Gastrocnemius medialis (tissue), 4 donors: ENCODE measurements at regions not wholly inside any gene's neighbourhood (a gene's known extent, or its start where the extent isn't known, plus 50 kb on each side); places are given as distances from the start of the nearest gene placed in this dataset.

Experiments used
- ATAC-seq, 2 donors: fragments of 150-250 bp; one replicate each; pipeline ENCODE4 v1.9.1; 2016
- DNase-seq, 2 donors: peaks; one replicate each; pipeline ENCODE4 v3.0.0-alpha.2; 2019
- H3K27ac ChIP-seq, 4 donors: fragments of 200-600 bp; sonication (generic); 1 replicate in 1 of 4; 2 replicates in 3 of 4; pipeline ENCODE4 v1.5.1; 2016 to 2018; ENCODE audit warnings: mild to moderate bottlenecking in 2 of 4, moderate library complexity in 1 of 4
- H3K27me3 ChIP-seq, 3 donors: fragments of 200-600 bp; sonication (generic) in 2 of 3; 1 replicate in 1 of 3; 2 replicates in 2 of 3; pipeline versions ENCODE4 v1.5.1 to v1.6.0; 2016 to 2019; ENCODE audit warnings: mild to moderate bottlenecking in 1 of 3, moderate library complexity in 1 of 3
- H3K36me3 ChIP-seq, 2 donors: fragments of 200-600 bp; sonication (generic) in 1 of 2; one replicate each; pipeline ENCODE4 v1.5.1; 2017 to 2018
- H3K4me1 ChIP-seq, 2 donors: fragments of 200-600 bp; sonication (generic) in 1 of 2; one replicate each; pipeline ENCODE4 v1.5.1; 2016 to 2017; ENCODE audit warnings: mild to moderate bottlenecking in 2 of 2
- H3K4me3 ChIP-seq, 4 donors: fragments of 200-600 bp; sonication (generic) in 3 of 4; 1 replicate in 1 of 4; 2 replicates in 3 of 4; pipeline ENCODE4 v1.5.1; 2016 to 2019; ENCODE audit warnings: mild to moderate bottlenecking in 2 of 4
- H3K9me3 ChIP-seq, 3 donors: fragments of 200-600 bp; sonication (generic) in 2 of 3; 1 replicate in 1 of 3; 2 replicates in 2 of 3; pipeline ENCODE4 v1.5.1; 2016 to 2019
- POLR2A ChIP-seq, 2 donors: fragments of 450-650 bp; IDR thresholded peaks; one replicate each; pipeline ENCODE4 v1.6.1; 2017; ENCODE audit warnings: antibody characterized with exemption in 2 of 2, mild to moderate bottlenecking in 2 of 2, moderate library complexity in 2 of 2
- in situ Hi-C, 4 donors: fragments of 200-750 bp; cut with MboI; loops; one replicate each; pipeline versions ENCODE4 v1.15.0 to v1.8.0; 2017; ENCODE audit warnings: low sequenced_read_pairs in 4 of 4
- intact Hi-C: fragments of 100-400 bp; cut with DNase I; formaldehyde crosslinking; loops from one replicate; pipeline ENCODE4 v1.15.1; 2023; ENCODE audit warnings: low total_unique reads
- TF ChIP-seq, protein P1 (sequence below), 5 experiments: fragments of 450-650 bp in 3 of 5; fragments of 200-600 bp in 2 of 5; sonication (generic) in 2 of 5; IDR thresholded peaks in 4 of 5; conservative IDR thresholded peaks in 1 of 5; 1 replicate in 4 of 5; 2 replicates in 1 of 5; pipeline ENCODE4 v1.5.1; 2016 to 2019; ENCODE audit warnings: antibody characterized with exemption in 5 of 5, mild to moderate bottlenecking in 3 of 5, moderate library complexity in 3 of 5

DNA sequence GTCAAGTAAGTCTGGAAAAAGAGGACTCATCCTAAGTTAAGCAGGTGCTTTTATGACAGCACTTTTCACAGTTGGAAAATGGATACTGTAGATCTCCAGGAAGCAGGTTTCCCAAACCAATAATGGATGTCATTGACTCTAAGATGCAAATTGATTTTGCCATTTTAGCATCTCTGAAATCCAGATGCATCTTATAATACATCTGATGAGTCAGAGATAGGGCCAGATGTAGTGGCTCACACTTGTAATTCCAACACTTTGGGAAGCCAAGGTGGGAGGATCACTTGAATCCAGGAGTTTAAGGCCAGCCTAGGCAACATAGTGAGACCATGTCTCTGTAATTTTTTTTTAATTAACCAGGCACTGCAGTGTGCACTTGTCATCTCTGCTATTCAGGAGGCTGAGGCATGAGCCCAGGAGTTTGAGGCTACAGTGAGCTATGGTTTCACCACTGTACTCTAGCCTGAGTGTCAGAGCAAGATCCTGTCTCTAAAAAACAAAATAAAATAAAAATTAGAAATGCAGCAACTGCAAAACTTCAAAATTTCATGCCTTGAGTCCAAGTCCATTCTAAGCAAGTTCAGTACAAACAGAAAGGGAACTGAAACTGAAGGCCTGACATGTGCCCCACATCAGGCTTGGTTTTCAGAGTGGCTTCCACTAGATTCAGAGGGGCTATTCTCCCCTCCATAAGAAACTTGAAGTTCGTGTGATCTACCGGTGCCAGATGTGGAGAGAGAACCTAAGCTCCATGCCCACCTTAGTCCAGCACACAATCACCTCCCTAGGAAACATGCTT lies 267.8 kb upstream of the NCKAP5 start:
- DNase-seq, result no peak
- in situ Hi-C loops, result no loop called here

DNA sequence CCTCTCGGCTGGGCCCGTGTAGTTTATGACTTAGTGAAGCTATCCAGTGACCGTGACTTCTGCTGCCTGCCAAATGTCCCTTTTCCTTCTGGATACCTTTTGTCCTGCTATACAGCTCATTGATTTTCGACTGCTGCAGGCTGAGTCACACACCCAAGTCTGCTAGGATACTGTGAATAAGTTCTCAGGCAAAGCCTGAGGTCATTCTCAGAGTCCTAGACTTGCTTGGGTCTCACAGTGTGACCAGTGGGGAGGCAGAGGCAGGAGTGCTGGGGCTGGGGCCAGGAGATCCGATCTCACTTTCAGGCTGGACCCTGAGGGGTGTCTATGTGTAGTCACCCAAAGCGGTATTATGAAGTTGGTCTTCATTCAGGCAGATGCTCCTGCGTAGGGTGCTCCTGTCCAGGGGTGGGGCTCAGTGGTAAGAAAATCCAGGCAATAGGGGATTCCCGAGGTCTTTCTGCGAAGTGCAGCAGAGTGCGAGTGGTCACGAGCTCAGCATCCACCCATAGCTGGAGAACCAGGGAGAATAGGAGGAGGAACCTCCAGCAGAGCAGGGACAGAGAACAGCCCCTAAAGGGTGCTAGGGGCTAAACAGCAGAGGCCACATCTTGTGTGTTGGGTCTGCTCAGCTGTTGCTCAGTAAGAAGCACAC lies 268.6 kb upstream of the NCKAP5 start:
- no peaks in the 10 kb centered on the region for H3K4me1 ChIP-seq
- ATAC-seq (no peak), DNase-seq (no peak)
- H3K36me3 ChIP-seq, result no peaks in the 10 kb centered on the region
- intact Hi-C loops (no loop called here), in situ Hi-C loops (no loop called here)
- H3K9me3 ChIP-seq, result no peaks in the 10 kb centered on the region
- TF ChIP-seq, protein P1, sequence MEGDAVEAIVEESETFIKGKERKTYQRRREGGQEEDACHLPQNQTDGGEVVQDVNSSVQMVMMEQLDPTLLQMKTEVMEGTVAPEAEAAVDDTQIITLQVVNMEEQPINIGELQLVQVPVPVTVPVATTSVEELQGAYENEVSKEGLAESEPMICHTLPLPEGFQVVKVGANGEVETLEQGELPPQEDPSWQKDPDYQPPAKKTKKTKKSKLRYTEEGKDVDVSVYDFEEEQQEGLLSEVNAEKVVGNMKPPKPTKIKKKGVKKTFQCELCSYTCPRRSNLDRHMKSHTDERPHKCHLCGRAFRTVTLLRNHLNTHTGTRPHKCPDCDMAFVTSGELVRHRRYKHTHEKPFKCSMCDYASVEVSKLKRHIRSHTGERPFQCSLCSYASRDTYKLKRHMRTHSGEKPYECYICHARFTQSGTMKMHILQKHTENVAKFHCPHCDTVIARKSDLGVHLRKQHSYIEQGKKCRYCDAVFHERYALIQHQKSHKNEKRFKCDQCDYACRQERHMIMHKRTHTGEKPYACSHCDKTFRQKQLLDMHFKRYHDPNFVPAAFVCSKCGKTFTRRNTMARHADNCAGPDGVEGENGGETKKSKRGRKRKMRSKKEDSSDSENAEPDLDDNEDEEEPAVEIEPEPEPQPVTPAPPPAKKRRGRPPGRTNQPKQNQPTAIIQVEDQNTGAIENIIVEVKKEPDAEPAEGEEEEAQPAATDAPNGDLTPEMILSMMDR (IDR thresholded peaks at IDR 0.05 in 4 of 5, conservative IDR thresholded peaks at IDR 0.05 in 1 of 5), result no peak
- TF ChIP-seq POLR2A (IDR thresholded peaks at IDR 0.05), result no peak
- H3K27ac ChIP-seq, result no peak overlapping the region
- H3K27me3 ChIP-seq, result no peaks in the 10 kb centered on the region
- H3K4me3 ChIP-seq, result no peak overlapping the region

More for the DNA sequence above, 267.8 kb upstream of the NCKAP5 start:
- H3K27ac ChIP-seq, result no peak overlapping the region
- TF ChIP-seq, protein P1 (IDR thresholded peaks at IDR 0.05 in 4 of 5, conservative IDR thresholded peaks at IDR 0.05 in 1 of 5), result no peak
- no peak for TF ChIP-seq POLR2A (IDR thresholded peaks at IDR 0.05)
- no peak overlapping the region for H3K4me3 ChIP-seq
- H3K9me3 ChIP-seq, result no peaks in the 10 kb centered on the region
- no peaks in the 10 kb centered on the region for H3K4me1 ChIP-seq
- intact Hi-C loops, result no loop called here
- H3K36me3 ChIP-seq, result no peaks in the 10 kb centered on the region
- H3K27me3 ChIP-seq, result no peaks in the 10 kb centered on the region
- ATAC-seq, result no peak

- TF ChIP-seq, protein P1 (IDR thresholded peaks at IDR 0.05 in 4 of 5, conservative IDR thresholded peaks at IDR 0.05 in 1 of 5), result no peak
- no peak for TF ChIP-seq POLR2A (IDR thresholded peaks at IDR 0.05)
Observed at GRCh38 chr2:133837441-133838094, 269.3 kb upstream of the NCKAP5 start.

DNA sequence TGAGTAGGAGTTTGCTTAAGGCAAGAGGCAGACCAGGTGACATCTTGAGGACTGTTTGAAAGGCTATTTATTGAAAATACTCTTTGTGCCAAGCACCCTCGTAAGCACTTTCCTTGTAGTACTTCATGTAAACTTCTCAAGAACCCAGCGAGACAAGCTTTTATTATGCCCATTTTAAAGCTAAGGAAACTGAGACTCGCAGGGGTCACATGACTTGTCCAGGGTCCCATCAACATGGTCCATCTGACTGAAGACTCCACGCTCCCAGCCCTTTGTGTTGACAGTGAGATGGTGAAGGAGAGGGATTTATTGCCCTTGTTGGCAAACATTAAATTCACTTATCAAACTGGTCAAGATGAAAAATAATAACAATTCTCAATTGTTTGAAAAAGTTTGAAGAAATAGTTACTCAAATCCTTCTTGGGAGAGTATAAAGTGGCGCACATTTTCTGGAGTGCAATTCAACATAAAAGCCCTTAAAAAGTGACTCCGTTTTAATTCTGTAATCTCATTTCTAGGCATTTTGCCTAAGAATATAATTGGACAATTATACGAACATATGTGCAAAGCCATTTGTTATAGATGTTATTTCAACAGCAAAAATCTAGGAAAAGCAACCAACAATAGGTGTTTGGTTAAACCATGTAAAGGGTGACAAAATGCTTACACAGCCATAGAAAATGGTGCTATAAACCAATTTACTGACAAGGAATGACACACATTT lies 270.5 kb upstream of the NCKAP5 start:
- no peaks in the 10 kb centered on the region for H3K4me1 ChIP-seq
- H3K9me3 ChIP-seq, result no peaks in the 10 kb centered on the region
- ATAC-seq, result no peak
- TF ChIP-seq POLR2A (IDR thresholded peaks at IDR 0.05), result no peak
- in situ Hi-C loops, result no loop called here
- H3K36me3 ChIP-seq, result no peaks in the 10 kb centered on the region
- no peaks in the 10 kb centered on the region for H3K27me3 ChIP-seq
- no peak overlapping the region for H3K4me3 ChIP-seq
- intact Hi-C loops, result no loop called here
- H3K27ac ChIP-seq, result no peak overlapping the region
- DNase-seq, result no peak

More at GRCh38 chr2:133837441-133838094, 269.3 kb upstream of the NCKAP5 start:
- Histone ChIP-seq H3K4me3 (no peak overlapping the region), H3K9me3 (no peaks in the 10 kb centered on the region), H3K4me1 (no peaks in the 10 kb centered on the region), H3K27me3 (no peaks in the 10 kb centered on the region), H3K27ac (no peak overlapping the region), H3K36me3 (no peaks in the 10 kb centered on the region)
- in situ Hi-C loops (no loop called here), intact Hi-C loops (no loop called here)
- DNase-seq, result no peak
- no peak for ATAC-seq
